ENCODE measurements at regions not wholly inside any gene's neighbourhood (a gene's known extent, or its start where the extent isn't known, plus 50 kb on each side); places are given as distances from the start of the nearest gene placed in this dataset.

DNA sequence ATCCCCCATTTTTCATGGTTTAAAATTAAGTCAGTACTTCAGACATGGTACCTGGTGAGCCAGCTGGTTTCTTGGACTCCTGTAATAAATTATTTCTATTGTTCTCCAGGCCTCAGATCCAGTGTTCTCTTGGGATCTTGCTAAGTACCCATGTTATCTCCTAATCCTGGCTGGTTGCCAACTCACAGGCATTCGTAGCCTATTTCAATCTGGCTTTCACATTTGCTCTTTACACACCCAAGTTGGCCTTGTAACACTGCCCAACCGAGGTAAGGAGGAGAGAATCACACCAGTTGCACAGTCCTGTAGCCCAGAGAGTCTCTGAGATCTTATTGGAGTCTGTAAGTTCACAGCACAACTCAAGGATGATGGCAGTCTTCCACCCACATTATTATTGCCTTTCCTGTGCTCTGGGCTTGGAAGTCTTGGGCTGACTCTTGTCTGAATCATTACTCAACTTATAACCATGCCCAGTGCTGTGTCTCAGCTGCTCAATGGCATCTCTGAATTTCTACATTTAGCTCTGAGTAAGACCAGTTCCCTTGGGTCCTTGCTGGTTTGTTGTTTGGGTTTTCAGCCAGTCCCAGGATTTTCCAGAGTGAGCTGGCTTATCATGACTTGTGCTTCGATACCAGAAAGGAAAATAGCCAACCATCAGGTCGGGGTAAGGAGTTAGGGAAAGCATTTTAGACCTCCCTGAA lies 76.6 kb upstream of the KLF12 start:
- DNase-seq: peak; percentile 23

DNA sequence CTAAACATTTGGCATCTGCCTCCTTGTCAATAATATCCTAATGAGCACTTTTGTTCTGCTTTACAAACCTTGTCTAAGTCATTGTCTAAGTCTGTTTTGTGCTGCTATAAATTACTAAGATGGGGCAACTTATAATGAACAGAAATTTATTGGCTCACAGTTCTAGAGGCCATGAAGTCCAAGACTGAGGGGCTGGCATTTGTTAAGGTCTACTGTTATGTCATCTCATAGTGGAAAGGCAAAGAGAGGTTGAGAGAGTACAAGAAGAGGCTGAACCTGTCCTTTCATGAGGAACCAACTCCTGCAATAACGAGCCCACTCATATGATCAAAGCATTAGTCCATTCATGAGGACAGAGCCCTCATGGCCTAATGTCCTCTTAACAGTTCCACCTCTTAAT lies 72.7 kb upstream of the KLF12 start:
- DNase-seq: no peak

DNA sequence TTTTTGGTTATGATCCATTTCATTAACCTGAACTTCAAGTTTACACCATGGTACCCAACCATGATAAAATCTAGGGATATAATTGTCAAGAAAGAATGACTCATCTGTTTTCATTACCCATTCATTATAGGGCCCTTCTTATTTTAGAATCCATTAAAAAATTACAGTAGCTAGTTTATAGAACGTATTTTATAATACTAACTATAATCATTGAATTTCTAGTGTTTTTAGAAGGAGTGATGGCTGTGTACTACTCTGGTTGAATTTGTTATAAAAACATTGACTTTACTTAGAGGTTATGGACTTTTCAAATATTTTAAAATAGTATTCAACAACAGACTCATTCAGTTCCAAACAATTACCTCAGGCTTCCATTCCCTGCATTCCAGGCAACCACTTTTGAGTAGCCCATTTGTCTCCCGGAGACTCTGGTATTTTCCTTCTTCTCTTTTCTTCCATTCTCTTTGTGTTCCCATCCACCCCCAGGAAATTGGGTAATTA lies 71.9 kb upstream of the KLF12 start:
- no peak for DNase-seq

DNA sequence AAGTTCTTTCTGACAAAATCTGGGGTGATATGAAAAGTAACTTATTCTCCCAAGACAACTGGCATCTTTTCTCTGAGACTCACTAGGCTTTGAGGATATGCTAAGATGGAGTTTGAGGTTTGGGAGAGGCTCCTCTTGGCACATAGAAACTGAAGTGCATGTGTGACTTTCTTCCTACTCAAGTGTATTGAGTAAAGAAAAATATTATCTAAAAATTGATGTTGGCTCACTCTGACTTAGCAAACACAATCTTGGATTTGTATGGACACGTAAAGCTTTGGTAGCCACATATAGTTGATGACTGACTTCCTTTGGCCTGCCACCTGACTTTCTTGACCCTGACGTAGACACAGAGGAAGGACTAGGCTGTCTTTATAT lies 71.1 kb upstream of the KLF12 start:
- no peak for DNase-seq

DNA sequence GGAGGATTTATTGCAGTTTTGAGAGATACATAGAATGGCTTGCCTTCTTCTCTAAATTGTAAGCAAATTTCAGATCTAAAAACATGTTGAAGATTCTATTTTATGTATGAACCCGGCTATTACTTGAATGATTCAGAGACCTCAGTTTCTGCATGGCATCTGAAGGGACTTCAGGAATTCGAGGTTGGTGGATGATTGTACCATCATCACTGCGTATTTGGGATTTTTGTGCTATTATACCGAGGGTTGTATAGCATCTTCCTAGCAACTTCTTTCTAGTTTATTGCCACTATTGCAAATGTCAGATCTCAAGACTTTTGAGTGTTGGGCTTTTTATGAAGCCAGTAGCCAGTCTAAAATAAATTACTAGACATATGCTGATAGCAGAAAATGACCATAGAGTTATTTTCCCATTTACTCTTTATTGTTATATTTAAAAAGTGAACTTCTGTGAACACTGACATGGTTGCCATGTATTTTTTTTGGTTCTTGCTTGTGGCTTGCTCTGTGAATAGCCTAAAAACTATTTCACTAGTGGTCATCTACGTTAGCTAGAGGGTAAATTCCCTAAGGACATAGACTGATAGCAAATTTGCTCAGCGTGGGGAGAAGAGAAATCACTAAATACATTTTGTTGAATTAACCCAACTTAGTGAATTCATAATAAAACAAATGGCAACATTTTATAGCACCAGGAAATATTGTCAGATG lies 70.6 kb upstream of the KLF12 start:
- DNase-seq: no peak

DNA sequence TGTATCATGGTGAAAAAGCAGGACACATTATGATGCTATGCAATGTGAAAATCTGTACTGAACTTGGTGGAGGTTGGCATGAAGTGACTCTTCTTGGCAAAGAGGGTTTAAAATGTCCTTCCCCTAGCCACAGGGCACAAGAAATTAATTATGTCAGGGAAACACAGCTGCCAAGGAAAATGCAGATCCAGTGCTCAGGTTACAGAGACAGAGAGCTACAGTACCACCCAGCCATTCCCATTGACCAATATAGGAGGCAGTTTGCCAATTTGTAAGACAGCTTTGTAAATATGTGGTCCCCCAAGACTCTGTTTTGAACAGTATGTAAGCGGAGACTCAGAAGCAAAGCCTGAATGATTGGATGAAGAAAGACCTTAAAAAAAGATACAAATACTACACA lies 69.4 kb upstream of the KLF12 start:
- no peak for DNase-seq

DNA sequence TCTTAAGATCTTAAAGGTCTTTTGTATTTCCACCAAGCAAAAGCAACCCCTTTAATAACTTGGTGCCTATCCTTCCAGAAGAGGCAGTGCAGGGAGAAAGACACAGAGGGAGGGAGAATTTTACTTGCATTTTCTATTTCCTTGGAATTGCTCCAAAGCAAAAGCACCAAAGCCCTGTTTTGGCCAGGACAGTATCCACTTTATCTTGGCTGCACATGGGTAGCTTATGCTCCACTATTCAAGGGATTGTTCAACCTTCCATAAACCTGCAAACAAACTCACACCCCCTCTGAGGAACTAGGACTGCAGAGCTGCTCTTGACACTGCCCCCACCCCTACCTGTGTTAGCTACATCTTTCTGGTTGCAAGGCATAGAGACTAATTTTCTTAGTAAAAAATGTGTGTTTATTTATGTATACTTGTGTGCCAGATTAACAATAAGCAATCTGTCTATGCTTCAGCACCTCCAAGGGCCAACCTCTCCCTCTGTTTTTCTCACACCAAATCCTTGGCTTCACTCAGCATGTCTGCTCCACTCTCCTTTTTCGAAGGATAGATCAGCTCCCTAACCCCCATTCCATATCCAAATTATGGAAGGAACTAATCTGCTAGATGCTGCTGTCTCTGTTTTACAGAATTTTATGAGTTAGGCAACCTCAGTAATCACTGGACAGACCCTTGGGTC lies 68.1 kb upstream of the KLF12 start:
- DNase-seq: no peak

DNA sequence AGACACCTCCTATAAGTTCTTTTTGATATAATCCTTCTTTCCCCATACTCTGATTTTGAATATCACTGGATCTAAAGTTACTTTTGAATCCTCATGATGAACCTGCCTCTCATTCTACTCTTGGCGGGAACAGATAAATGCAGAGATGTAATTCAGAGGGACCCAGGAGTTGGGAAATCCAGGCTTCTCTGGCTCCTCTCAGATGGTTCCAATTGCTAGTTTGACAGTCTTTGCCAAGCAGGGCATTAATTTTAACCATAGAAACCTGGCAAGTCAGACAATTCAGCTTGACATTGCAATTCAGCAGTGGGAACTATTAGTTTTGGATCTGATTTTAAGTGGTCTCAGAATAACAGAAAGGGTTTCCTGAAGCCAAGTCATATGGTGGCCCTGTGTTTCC lies 67.3 kb upstream of the KLF12 start:
- DNase-seq: no peak

DNA sequence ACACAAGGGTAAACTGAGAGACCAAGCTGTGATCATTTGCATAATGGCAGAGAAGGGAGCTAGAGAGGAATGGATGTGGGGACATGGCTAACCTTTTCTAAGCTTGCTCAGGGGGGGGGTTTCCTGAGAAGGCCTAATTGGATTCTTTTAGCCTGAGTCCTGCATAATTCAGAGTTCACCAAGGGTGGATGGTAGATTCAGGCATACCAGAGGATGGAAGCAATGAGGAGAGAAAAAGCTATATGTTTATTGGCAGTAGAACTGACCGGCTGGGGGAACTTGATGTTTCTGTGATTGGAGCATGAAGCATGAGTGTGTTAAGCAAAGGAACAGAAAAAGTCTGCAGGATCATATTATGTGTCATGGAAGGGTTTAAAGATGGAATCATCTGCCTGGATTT lies 65.9 kb upstream of the KLF12 start:
- DNase-seq: no peak

DNA sequence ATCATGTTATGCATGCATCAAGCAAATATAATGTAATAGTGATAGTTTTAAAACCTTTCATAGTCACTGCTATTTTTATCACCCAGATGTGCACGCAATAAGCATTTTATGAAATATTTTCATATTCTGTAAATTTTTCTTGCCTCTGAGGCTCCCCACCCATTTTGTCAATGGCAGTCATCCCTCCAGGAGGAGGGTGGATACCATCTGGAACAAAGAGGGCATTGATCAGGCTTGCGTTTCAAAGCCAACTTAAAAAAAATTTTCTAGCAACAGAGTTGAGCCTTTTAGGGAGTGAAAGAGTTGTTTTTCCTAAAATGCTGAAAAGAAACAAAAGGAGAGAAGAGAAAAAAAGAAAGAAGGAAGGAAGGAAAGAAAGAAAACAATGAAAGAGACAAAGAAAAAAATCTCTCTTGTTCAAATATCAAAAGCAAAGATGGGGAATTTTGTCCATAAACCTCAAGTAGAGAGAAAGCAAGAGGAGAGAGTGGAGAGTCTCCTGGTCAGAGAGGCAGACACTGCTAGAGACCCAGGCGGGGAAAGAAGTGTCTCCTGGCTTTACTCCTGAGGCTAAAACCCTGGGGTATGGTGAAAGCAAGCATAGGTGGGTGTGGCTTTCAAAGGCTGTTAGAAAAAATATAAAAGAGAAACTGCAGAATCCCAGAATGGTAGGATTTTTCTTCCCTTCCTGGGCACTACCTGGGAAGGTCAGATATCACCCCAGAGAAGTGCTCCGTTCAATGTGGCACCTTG lies 63.6 kb upstream of the KLF12 start:
- DNase-seq: no peak

DNA sequence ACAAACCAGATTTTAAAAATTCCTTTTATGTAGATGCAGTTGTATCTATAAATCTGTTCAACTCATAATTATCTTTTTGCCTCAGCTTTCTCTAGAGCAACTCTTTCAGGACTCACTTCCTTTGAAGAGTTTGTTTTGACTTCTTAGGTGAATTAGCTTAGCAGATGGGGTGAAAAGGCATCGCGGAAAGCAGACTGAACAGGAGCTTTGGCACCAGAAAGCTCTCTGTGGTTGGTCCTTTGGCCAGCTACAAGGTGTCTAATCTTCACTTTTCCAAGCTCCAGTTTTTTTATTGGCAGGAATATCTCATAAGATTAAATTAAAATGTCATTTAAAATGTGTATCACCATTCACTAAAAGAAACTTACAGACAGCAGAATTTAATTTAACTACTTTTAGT lies 60.6 kb upstream of the KLF12 start:
- DNase-seq: no peak

DNA sequence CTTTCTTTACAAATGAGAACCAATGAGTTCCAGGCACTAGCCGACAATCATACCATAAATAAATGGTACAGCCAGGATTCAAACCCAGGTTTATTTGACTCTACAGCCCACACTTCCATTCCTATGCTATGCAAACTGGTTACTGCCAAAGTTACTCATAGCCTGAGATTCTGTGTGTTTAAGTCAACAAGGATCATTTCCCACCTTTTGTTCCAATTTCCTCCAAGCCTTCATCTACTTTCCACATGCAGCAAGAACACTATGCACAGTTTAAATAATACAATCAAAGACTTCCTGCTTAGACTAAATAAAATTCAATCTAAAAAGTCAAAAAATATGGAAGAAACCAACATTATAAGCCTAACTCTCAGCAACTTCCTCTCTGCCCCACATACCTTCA lies 59.2 kb upstream of the KLF12 start:
- DNase-seq: no peak

DNA sequence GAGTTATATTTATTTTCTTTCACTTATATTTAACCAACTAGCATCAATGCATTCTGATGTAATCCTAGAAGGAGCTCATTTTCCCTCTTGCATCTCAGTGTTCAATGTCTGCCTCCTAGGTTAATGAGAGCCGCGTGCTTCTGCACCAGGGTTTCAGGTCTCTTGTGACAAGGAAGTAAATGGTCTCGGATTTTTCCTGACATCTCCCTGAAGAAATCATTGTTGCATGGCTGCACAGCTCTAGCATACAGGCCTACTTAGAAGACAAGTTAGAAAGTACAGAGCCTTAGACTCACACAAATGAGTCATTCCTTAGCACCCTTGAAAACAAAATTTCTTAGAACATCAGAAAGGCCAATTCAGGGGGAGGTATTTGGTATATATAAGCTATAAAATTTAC lies 57.2 kb upstream of the KLF12 start:
- no peak for DNase-seq

DNA sequence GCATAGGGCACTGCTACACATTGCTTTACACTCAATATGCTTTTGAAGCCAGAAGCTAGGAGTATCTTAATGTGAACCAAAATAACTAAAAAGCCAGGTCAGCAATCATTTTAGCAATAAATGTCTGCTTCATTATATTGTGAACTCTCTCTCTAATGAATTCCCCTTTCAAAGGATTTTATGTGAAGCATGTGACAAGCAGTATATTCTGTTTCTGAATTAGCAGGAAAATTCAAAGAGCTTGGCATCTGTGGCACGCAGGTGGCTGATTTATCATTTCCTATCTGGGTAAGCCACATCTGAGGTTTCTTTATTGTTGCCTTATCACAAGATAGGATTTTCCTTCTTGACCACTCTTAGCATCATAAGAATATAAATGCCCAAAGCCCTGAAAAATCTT lies 56.8 kb upstream of the KLF12 start:
- DNase-seq: no peak

DNA sequence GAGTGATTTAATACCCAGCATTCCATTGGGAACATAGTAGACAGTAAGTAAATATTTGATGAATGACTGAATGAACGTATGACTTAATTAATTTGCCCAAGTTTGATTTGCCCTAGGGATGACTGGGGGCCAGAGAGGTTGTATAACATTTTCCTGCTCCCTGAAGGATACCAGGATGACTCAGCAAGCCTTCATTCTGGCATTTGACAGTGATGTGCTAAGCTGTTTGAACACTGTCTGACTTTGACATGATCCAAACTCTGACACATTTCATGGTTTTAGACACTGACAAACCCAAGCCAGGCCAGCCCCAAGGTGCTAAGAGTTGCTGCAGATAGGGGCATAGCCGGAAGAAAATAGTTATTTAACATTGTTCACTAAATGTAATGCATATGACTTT lies 53.4 kb upstream of the KLF12 start:
- DNase-seq: no peak

DNA sequence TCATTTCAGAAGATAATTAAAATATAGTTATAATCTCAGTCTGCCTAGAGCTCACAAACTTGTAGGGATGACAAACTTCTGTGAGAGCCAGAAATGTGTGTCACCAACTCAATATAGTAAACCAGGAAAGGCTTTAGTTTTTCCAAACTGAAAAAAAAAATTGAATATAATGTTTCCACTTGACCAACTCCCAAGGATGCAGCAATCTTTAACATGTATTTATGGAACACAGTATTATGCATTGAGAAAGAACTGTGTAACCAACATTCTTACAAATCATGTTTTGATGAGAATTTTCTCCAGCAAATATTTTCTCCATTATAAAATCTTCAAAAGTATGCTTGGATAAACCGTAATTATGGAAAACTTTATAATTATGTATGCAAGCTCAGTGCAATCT lies 50.1 kb upstream of the KLF12 start:
- DNase-seq: no peak
